Stimulated activated CD4-positive, alpha-beta T cell treated with anti-CD3 and anti-CD28 coated beads, TNF-alpha, amount 100 ng/mL, for 24 hours (primary cell): ENCODE measurements at regions not wholly inside any gene's neighbourhood (a gene's known extent, or its start where the extent isn't known, plus 50 kb on each side); places are given as distances from the start of the nearest gene placed in this dataset.
"Not testable (repeated sequence)": the region's sequence is repeated elsewhere in the genome, so short reads cannot be mapped to it uniquely, and the experiment has no call there.

Source experiments
- DNase-seq, 3 experiments: peaks; one replicate each; pipeline ENCODE4 v3.0.0-alpha.2; 2020; ENCODE audit warnings: low read depth in 3 of 3

GRCh38 chr4:40681600-40681999, 51.9 kb upstream of the RBM47 start:
- DNase-seq, result no peak

- DNase-seq, result peak in 1 of 3 experiments; percentile 27
These were observed 52.8 kb upstream of the RBM47 start for GRCh38 chr4:40682290-40683101.

GRCh38 chr4:40683536-40684145, 54.0 kb upstream of the RBM47 start:
- not testable (repeated sequence) for DNase-seq

GRCh38 chr4:40684404-40684803, 54.7 kb upstream of the RBM47 start:
- no peak for DNase-seq

- DNase-seq, result no peak
These were observed 55.6 kb upstream of the RBM47 start for GRCh38 chr4:40685300-40685699.

GRCh38 chr4:40686081-40686913, 56.6 kb upstream of the RBM47 start:
- DNase-seq, result no peak

- DNase-seq, result no peak
These were observed 58.2 kb upstream of the RBM47 start for GRCh38 chr4:40687676-40688389.

- DNase-seq, result no peak
These were observed 58.9 kb upstream of the RBM47 start for GRCh38 chr4:40688446-40689095.

- DNase-seq, result no peak
These were observed 55.8 kb upstream of the NSUN7 start for GRCh38 chr4:40693946-40694345.

- DNase-seq, result not testable (repeated sequence)
These were observed 52.3 kb upstream of the NSUN7 start for GRCh38 chr4:40697476-40697875.

- no peak for DNase-seq
These were observed 51.0 kb upstream of the NSUN7 start for GRCh38 chr4:40698733-40699132.

- DNase-seq, result no peak
These were observed 50.1 kb upstream of the NSUN7 start for GRCh38 chr4:40699648-40700047.
